ENCODE measurements at regions not wholly inside any gene's neighbourhood (a gene's known extent, or its start where the extent isn't known, plus 50 kb on each side); places are given as distances from the start of the nearest gene placed in this dataset.

DNA sequence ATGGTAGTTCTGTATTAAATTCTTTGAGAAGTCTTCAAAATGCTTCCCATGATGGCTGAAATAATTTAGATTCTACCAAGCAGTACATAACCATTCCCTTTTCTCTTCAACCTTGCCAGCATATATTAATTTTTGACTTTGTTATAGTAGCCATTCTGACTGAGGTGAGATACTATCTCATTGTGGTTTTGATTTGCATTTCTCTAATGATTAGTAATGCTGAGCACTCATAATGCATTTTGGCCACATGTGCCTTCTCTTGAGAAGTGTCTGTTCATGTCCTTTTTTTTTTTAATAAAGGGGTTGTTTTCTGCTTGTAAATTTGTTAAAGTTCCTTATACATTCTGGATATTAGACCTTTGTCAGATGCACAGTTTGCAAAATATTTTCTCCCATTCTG, 173.9 kb downstream of the CALCRL start:
- TF ChIP-seq, protein P1, sequence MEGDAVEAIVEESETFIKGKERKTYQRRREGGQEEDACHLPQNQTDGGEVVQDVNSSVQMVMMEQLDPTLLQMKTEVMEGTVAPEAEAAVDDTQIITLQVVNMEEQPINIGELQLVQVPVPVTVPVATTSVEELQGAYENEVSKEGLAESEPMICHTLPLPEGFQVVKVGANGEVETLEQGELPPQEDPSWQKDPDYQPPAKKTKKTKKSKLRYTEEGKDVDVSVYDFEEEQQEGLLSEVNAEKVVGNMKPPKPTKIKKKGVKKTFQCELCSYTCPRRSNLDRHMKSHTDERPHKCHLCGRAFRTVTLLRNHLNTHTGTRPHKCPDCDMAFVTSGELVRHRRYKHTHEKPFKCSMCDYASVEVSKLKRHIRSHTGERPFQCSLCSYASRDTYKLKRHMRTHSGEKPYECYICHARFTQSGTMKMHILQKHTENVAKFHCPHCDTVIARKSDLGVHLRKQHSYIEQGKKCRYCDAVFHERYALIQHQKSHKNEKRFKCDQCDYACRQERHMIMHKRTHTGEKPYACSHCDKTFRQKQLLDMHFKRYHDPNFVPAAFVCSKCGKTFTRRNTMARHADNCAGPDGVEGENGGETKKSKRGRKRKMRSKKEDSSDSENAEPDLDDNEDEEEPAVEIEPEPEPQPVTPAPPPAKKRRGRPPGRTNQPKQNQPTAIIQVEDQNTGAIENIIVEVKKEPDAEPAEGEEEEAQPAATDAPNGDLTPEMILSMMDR (conservative IDR thresholded peaks at IDR 0.05), result no peak
- TF ChIP-seq ZFX (IDR thresholded peaks at IDR 0.05), result no peak
